Upper lobe of left lung (tissue), 6 donors: ENCODE measurements at regions not wholly inside any gene's neighbourhood (a gene's known extent, or its start where the extent isn't known, plus 50 kb on each side); places are given as distances from the start of the nearest gene placed in this dataset.

ENCODE experiments used
- ATAC-seq, 2 donors: fragments of 200-7000 bp; cut with Tn5 transposase; one replicate each; pipeline ENCODE4 v1.9.1; 2022; ENCODE audit warnings: mild to moderate bottlenecking in 2 of 2, moderate library complexity in 2 of 2; ENCODE audit not compliant: low FRiP score in 2 of 2
- DNase-seq, 2 donors: peaks; one replicate each; pipeline ENCODE4 v3.0.0-alpha.2; 2019 to 2020
- H3K27ac ChIP-seq, 4 donors: fragments of 200-600 bp; sonication (generic); one replicate each; pipeline ENCODE4 v1.5.1; 2016 to 2019
- H3K27me3 ChIP-seq, 4 donors: fragments of 200-600 bp; sonication (generic); one replicate each; pipeline ENCODE4 v1.5.1; 2017 to 2019
- H3K36me3 ChIP-seq, 4 donors: fragments of 200-600 bp; sonication (generic); one replicate each; pipeline ENCODE4 v1.5.1; 2016 to 2019
- H3K4me1 ChIP-seq, 4 donors: fragments of 200-600 bp; sonication (generic); one replicate each; pipeline ENCODE4 v1.5.1; 2018 to 2019
- H3K4me3 ChIP-seq, 4 donors: fragments of 200-600 bp; sonication (generic); one replicate each; pipeline ENCODE4 v1.5.1; 2017 to 2019; ENCODE audit warnings: mild to moderate bottlenecking in 2 of 4, moderate library complexity in 1 of 4
- H3K9me3 ChIP-seq, 4 donors: fragments of 200-600 bp; sonication (generic); one replicate each; pipeline ENCODE4 v1.5.1; 2018 to 2019
- CTCF ChIP-seq, 6 experiments: fragments of 450-650 bp in 4 of 6; fragments of 200-600 bp in 2 of 6; sonication (generic) in 2 of 6; IDR thresholded peaks; one replicate each; pipeline ENCODE4 v1.5.1; 2016 to 2019; ENCODE audit warnings: antibody characterized with exemption in 6 of 6
- EP300 ChIP-seq, 4 donors: sonication (generic); formaldehyde crosslinking; IDR thresholded peaks; one replicate each; pipeline ENCODE4 v1.5.1; 2017; ENCODE audit warnings: antibody characterized with exemption in 4 of 4, control low read depth in 2 of 4
- POLR2A ChIP-seq, 4 donors: fragments of 450-650 bp; IDR thresholded peaks; one replicate each; pipeline ENCODE4 v1.5.1; 2016 to 2017; ENCODE audit warnings: antibody characterized with exemption in 4 of 4, mild to moderate bottlenecking in 2 of 4
- POLR2AphosphoS5 ChIP-seq, 2 donors: sonication (generic); formaldehyde crosslinking; IDR thresholded peaks; one replicate each; pipeline ENCODE4 v1.5.1; 2017; ENCODE audit warnings: antibody characterized with exemption in 2 of 2
- WGBS, 2 donors: methylation state at CpG; one replicate each; pipeline ENCODE4 v1.1.5; 2017 to 2018; 5-methylcytosine and 5-hydroxymethylcytosine counted together
- donor health status: DM: no; HTN: no; CAD: no; lungs with moderate emphysema.
- donor health status: DM: no; HTN: yes; CAD: no; lungs with severe emphysema.

GRCh38 chr16:54627616-54628015 is 303.0 kb upstream of the IRX5 start:
- Histone ChIP-seq H3K4me1 (peaks cover 0 to 7% (median 4%) of the 10 kb centered on the region in 4 donors), H3K27ac (peak overlapping the region in 2 of 4 donors; percentile 44 to 58), H3K9me3 (no peaks in the 10 kb centered on the region), H3K4me3 (no peak overlapping the region), H3K36me3 (no peaks in the 10 kb centered on the region), H3K27me3 (no peaks in the 10 kb centered on the region)
- WGBS, 2 donors, result 43 to 73% methylated on average over 1 to 4 of the region's 4 CpGs
- TF ChIP-seq CTCF (IDR thresholded peaks at IDR 0.05) (no peak), POLR2A (IDR thresholded peaks at IDR 0.05) (no peak), EP300 (IDR thresholded peaks at IDR 0.05) (no peak), POLR2AphosphoS5 (IDR thresholded peaks at IDR 0.05) (no peak)
- ATAC-seq (no peak), DNase-seq (no peak)

- no peak overlapping the region for H3K27ac ChIP-seq
- no peak overlapping the region for H3K4me3 ChIP-seq
- no peak for TF ChIP-seq POLR2AphosphoS5 (IDR thresholded peaks at IDR 0.05)
- no peak for TF ChIP-seq EP300 (IDR thresholded peaks at IDR 0.05)
- TF ChIP-seq POLR2A (IDR thresholded peaks at IDR 0.05), result no peak
- no peak for TF ChIP-seq CTCF (IDR thresholded peaks at IDR 0.05)
- peaks cover 0 to 3% (median 0%) of the 10 kb centered on the region in 4 donors for H3K4me1 ChIP-seq
- H3K36me3 ChIP-seq, result no peaks in the 10 kb centered on the region
- no peaks in the 10 kb centered on the region for H3K9me3 ChIP-seq
- no peak for ATAC-seq
- H3K27me3 ChIP-seq, result no peaks in the 10 kb centered on the region
- no peak for DNase-seq
- WGBS, 2 donors, result 70 to 75% methylated on average over 7 of the region's 7 CpGs
These were observed 307.0 kb upstream of the IRX5 start for GRCh38 chr16:54623636-54624035.

DNA sequence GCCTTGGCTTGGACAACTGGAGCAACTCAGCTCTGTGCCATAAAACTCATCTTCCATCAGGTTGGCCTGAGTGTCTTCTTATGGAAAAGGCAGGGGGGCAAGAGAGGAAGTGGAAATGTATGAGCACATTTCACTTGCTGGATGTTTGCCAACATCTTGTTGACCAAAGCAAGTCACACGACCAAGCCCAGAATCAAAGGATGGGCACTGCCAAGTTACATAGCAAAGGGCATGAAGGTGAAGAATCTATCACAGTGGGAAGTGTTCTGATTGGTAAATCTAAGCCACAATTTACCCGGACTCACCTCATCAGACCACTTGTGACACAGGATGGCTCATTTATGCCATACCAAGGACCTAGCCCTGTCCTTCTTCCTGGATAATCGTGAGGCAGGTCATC is 310.5 kb upstream of the IRX5 start:
- 50 to 61% methylated on average over 3 of the region's 3 CpGs for WGBS, 2 donors
- Histone ChIP-seq H3K4me1 (no peaks in the 10 kb centered on the region), H3K27ac (no peak overlapping the region), H3K9me3 (no peaks in the 10 kb centered on the region), H3K4me3 (no peak overlapping the region), H3K27me3 (no peaks in the 10 kb centered on the region), H3K36me3 (no peaks in the 10 kb centered on the region)
- ATAC-seq (no peak), DNase-seq (no peak)
- TF ChIP-seq CTCF (IDR thresholded peaks at IDR 0.05) (no peak), EP300 (IDR thresholded peaks at IDR 0.05) (no peak), POLR2A (IDR thresholded peaks at IDR 0.05) (no peak), POLR2AphosphoS5 (IDR thresholded peaks at IDR 0.05) (no peak)

GRCh38 chr16:54616610-54617009 is 314.1 kb upstream of the IRX5 start:
- no peaks in the 10 kb centered on the region for H3K27me3 ChIP-seq
- WGBS, 2 donors, result 61 to 77% methylated on average over 5 of the region's 5 CpGs
- no peak overlapping the region for H3K4me3 ChIP-seq
- H3K36me3 ChIP-seq, result no peaks in the 10 kb centered on the region
- TF ChIP-seq EP300 (IDR thresholded peaks at IDR 0.05), result no peak
- no peak for TF ChIP-seq CTCF (IDR thresholded peaks at IDR 0.05)
- no peak for TF ChIP-seq POLR2A (IDR thresholded peaks at IDR 0.05)
- TF ChIP-seq POLR2AphosphoS5 (IDR thresholded peaks at IDR 0.05), result no peak
- no peak for DNase-seq
- no peak overlapping the region for H3K27ac ChIP-seq
- ATAC-seq, result no peak
- H3K9me3 ChIP-seq, result no peaks in the 10 kb centered on the region
- H3K4me1 ChIP-seq, result no peaks in the 10 kb centered on the region

GRCh38 chr16:54605536-54606066 is 319.0 kb upstream of the IRX3 start:
- WGBS, 2 donors, result 83 to 91% methylated on average over 1 of the region's 1 CpG
- TF ChIP-seq EP300 (IDR thresholded peaks at IDR 0.05) (no peak), CTCF (IDR thresholded peaks at IDR 0.05) (no peak), POLR2AphosphoS5 (IDR thresholded peaks at IDR 0.05) (no peak), POLR2A (IDR thresholded peaks at IDR 0.05) (no peak)
- no peak for DNase-seq
- Histone ChIP-seq H3K27ac (no peak overlapping the region), H3K4me3 (no peak overlapping the region), H3K27me3 (no peaks in the 10 kb centered on the region), H3K4me1 (no peaks in the 10 kb centered on the region), H3K9me3 (peaks cover 0 to 4% (median 0%) of the 10 kb centered on the region in 4 donors), H3K36me3 (no peaks in the 10 kb centered on the region)
- no peak for ATAC-seq
